Trophoblast cell (in vitro differentiated cells and primary cell): ENCODE measurements at regions not wholly inside any gene's neighbourhood (a gene's known extent, or its start where the extent isn't known, plus 50 kb on each side); places are given as distances from the start of the nearest gene placed in this dataset.

ENCODE experiments used
- DNase-seq, 2 donors: peaks; one replicate each; pipeline ENCODE4 v3.0.0-alpha.2; 2016
- H2AFZ ChIP-seq: 2 replicates; pipeline ENCODE4 v1.6.1; 2013; ENCODE audit warnings: low read length, moderate library complexity, mild to moderate bottlenecking; ENCODE audit not compliant: insufficient read depth, poor library complexity
- H2AK5ac ChIP-seq: 2 replicates; pipeline ENCODE4 v1.6.1; 2013; ENCODE audit warnings: mild to moderate bottlenecking, low read length
- H2BK120ac ChIP-seq: 2 replicates; pipeline ENCODE4 v1.6.1; 2013; ENCODE audit warnings: low read length, mild to moderate bottlenecking, moderate library complexity; ENCODE audit not compliant: insufficient read depth, poor library complexity
- H2BK12ac ChIP-seq: 2 replicates; pipeline ENCODE4 v1.6.1; 2013; ENCODE audit warnings: mild to moderate bottlenecking, low read length, moderate library complexity
- H2BK5ac ChIP-seq: 2 replicates; pipeline ENCODE4 v1.6.1; 2013; ENCODE audit warnings: low read length, low read depth, moderate library complexity, mild to moderate bottlenecking; ENCODE audit not compliant: poor library complexity
- H3K14ac ChIP-seq: 2 replicates; pipeline ENCODE4 v1.6.1; 2013; ENCODE audit warnings: mild to moderate bottlenecking, low read length
- H3K18ac ChIP-seq: 2 replicates; pipeline ENCODE4 v1.6.1; 2013; ENCODE audit warnings: mild to moderate bottlenecking, low read length
- H3K23ac ChIP-seq: 2 replicates; pipeline ENCODE4 v1.6.1; 2013; ENCODE audit warnings: low read length
- H3K27ac ChIP-seq: 2 replicates; pipeline ENCODE4 v1.5.1; 2013; ENCODE audit warnings: low read depth, mild to moderate bottlenecking, inconsistent platforms, low read length, moderate library complexity
- H3K27me3 ChIP-seq: 2 replicates; pipeline ENCODE4 v1.6.1; 2013; ENCODE audit warnings: inconsistent platforms, mild to moderate bottlenecking, low read length, moderate library complexity; ENCODE audit not compliant: insufficient read depth
- H3K36me3 ChIP-seq, 2 experiments: 1 replicate in 1 of 2; 2 replicates in 1 of 2; pipeline ENCODE4 v1.6.1; 2013; ENCODE audit warnings: low read length in 2 of 2, mild to moderate bottlenecking in 2 of 2, moderate library complexity in 1 of 2; ENCODE audit not compliant: insufficient read depth in 2 of 2, control insufficient read depth in 1 of 2
- H3K4ac ChIP-seq: 2 replicates; pipeline ENCODE4 v1.6.1; 2013; ENCODE audit warnings: low read depth, mild to moderate bottlenecking, low read length, moderate library complexity
- H3K4me1 ChIP-seq, 2 experiments: 1 replicate in 1 of 2; 2 replicates in 1 of 2; pipeline ENCODE4 v1.6.1; 2013; ENCODE audit warnings: low read length in 2 of 2, mild to moderate bottlenecking in 2 of 2, moderate library complexity in 1 of 2; ENCODE audit not compliant: insufficient read depth in 2 of 2, control insufficient read depth in 1 of 2
- H3K4me2 ChIP-seq: 2 replicates; pipeline ENCODE4 v1.6.1; 2013; ENCODE audit warnings: inconsistent platforms, mild to moderate bottlenecking, low read length, moderate library complexity
- H3K4me3 ChIP-seq: 2 replicates; pipeline ENCODE4 v1.5.1; 2013; ENCODE audit warnings: mild to moderate bottlenecking, low read depth, low read length, inconsistent platforms
- H3K79me1 ChIP-seq: one replicate; pipeline ENCODE4 v1.6.1; 2013; ENCODE audit warnings: low read length
- H3K79me2 ChIP-seq: 2 replicates; pipeline ENCODE4 v1.6.1; 2013; ENCODE audit warnings: low read length, mild to moderate bottlenecking; ENCODE audit not compliant: control insufficient read depth, insufficient read depth, poor library complexity
- H3K9ac ChIP-seq: 2 replicates; pipeline ENCODE4 v1.6.1; 2013; ENCODE audit warnings: mild to moderate bottlenecking, low read length
- H3K9me3 ChIP-seq: 2 replicates; pipeline ENCODE4 v1.6.1; 2013; ENCODE audit warnings: low read depth, mild to moderate bottlenecking, control low read depth, inconsistent platforms, low read length; ENCODE audit not compliant: insufficient read depth
- H4K12ac ChIP-seq: 2 replicates; pipeline ENCODE4 v1.6.1; 2013; ENCODE audit warnings: low read depth, mild to moderate bottlenecking, low read length, moderate library complexity
- H4K8ac ChIP-seq: 2 replicates; pipeline ENCODE4 v1.6.1; 2013; ENCODE audit warnings: low read depth, mild to moderate bottlenecking, low read length, moderate library complexity
- H4K91ac ChIP-seq: one replicate; pipeline ENCODE4 v1.6.1; 2013; ENCODE audit warnings: low read depth, mild to moderate bottlenecking, low read length, moderate library complexity
- WGBS: extraction: QIAGEN DNeasy Blood & Tissue Kit; methylation state at CpG from one replicate; pipeline ENCODE4 v1.1.7; 2013; ENCODE audit warnings: missing lambda C conversion rate; ENCODE audit not compliant: insufficient read length, insufficient coverage; ENCODE audit errors: extremely low coverage; 5-methylcytosine and 5-hydroxymethylcytosine counted together

DNA sequence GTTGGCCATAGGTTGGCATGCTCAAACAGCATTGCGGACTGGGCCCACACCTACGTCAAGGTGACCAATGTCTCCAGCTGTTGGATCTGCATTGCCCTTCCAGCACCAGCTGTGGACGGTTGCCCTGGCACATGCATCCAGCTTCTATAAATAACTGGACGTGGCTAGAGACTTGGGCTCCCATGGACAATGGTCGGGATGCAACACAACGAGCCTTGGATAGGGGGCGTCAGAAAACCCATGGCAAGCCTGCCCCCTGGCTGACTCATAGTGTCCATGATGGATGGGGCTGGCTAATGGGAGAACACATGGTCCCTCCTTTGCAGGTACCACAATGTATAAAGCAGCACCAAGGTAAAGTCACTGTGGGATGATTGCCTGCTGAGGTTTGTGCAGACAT is 331.6 kb upstream of the FAR2 start:
- H3K36me3 ChIP-seq: no peaks in the 10 kb centered on the region
- no peaks in the 10 kb centered on the region for H3K27me3 ChIP-seq
- no peak overlapping the region for H3K14ac ChIP-seq
- no peak overlapping the region for H2AK5ac ChIP-seq
- H3K9me3 ChIP-seq: peaks cover 4% of the 10 kb centered on the region
- H2BK120ac ChIP-seq: no peak overlapping the region
- DNase-seq: no peak
- H3K9ac ChIP-seq: no peak overlapping the region
- WGBS: no CpG with 5 or more reads among the region's 7 CpGs
- H3K4me3 ChIP-seq: no peak overlapping the region
- no peaks in the 10 kb centered on the region for H3K79me1 ChIP-seq
- no peak overlapping the region for H2AFZ ChIP-seq
- H4K8ac ChIP-seq: no peak overlapping the region
- no peak overlapping the region for H4K12ac ChIP-seq
- no peak overlapping the region for H3K4me2 ChIP-seq
- no peak overlapping the region for H3K18ac ChIP-seq
- no peaks in the 10 kb centered on the region for H3K79me2 ChIP-seq
- H2BK5ac ChIP-seq: no peak overlapping the region
- no peak overlapping the region for H3K27ac ChIP-seq
- H2BK12ac ChIP-seq: no peak overlapping the region
- H4K91ac ChIP-seq: no peak overlapping the region
- H3K4me1 ChIP-seq: no peaks in the 10 kb centered on the region
- no peak overlapping the region for H3K23ac ChIP-seq
- H3K4ac ChIP-seq: no peak overlapping the region

- H3K27me3 ChIP-seq: no peaks in the 10 kb centered on the region
- no peak overlapping the region for H3K18ac ChIP-seq
- WGBS: no CpG with 5 or more reads among the region's 2 CpGs
- H2BK5ac ChIP-seq: no peak overlapping the region
- no peak overlapping the region for H3K9ac ChIP-seq
- H4K8ac ChIP-seq: no peak overlapping the region
- H3K14ac ChIP-seq: no peak overlapping the region
- no peaks in the 10 kb centered on the region for H3K9me3 ChIP-seq
- no peak overlapping the region for H3K4me2 ChIP-seq
- H3K79me2 ChIP-seq: no peaks in the 10 kb centered on the region
- H4K12ac ChIP-seq: no peak overlapping the region
- H3K4me3 ChIP-seq: no peak overlapping the region
- H3K23ac ChIP-seq: no peak overlapping the region
- no peaks in the 10 kb centered on the region for H3K79me1 ChIP-seq
- no peak overlapping the region for H2AK5ac ChIP-seq
- no peak overlapping the region for H2AFZ ChIP-seq
- no peak overlapping the region for H4K91ac ChIP-seq
- no peak for DNase-seq
- no peak overlapping the region for H3K27ac ChIP-seq
- H3K4ac ChIP-seq: no peak overlapping the region
- H2BK12ac ChIP-seq: no peak overlapping the region
- no peaks in the 10 kb centered on the region for H3K4me1 ChIP-seq
- no peaks in the 10 kb centered on the region for H3K36me3 ChIP-seq
- no peak overlapping the region for H2BK120ac ChIP-seq
Measured at GRCh38 chr12:28824193-28824846, 324.8 kb upstream of the FAR2 start.

DNA sequence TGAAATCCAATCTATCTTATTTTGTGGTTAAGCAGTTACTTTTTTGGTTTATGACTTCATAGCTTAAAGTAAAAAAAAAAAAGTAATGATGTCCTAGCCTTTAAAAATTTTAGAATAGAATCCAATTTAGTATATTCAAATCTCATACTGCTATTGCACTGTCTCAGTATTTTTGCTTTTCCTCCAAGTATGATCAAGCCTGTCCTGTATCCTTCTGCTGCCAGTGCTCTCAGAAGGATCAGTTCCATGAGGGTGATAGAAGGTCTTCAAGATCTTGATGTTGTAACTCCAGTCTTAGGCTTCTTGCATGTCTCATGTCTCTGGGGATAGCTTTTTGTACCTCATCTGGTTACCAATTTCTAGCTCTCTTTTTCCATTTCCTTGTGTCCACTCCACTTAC is 324.2 kb upstream of the FAR2 start:
- no peaks in the 10 kb centered on the region for H3K9me3 ChIP-seq
- H3K79me1 ChIP-seq: no peaks in the 10 kb centered on the region
- DNase-seq: no peak
- H4K8ac ChIP-seq: no peak overlapping the region
- H3K4me3 ChIP-seq: no peak overlapping the region
- no peak overlapping the region for H3K4ac ChIP-seq
- no peak overlapping the region for H3K14ac ChIP-seq
- H3K79me2 ChIP-seq: no peaks in the 10 kb centered on the region
- H4K12ac ChIP-seq: no peak overlapping the region
- no peak overlapping the region for H2BK120ac ChIP-seq
- H3K4me2 ChIP-seq: no peak overlapping the region
- no peak overlapping the region for H3K9ac ChIP-seq
- H4K91ac ChIP-seq: no peak overlapping the region
- H3K18ac ChIP-seq: no peak overlapping the region
- no peaks in the 10 kb centered on the region for H3K4me1 ChIP-seq
- no peak overlapping the region for H2AK5ac ChIP-seq
- H2AFZ ChIP-seq: no peak overlapping the region
- no peaks in the 10 kb centered on the region for H3K36me3 ChIP-seq
- no peak overlapping the region for H3K23ac ChIP-seq
- H3K27me3 ChIP-seq: no peaks in the 10 kb centered on the region
- H3K27ac ChIP-seq: no peak overlapping the region
- no peak overlapping the region for H2BK5ac ChIP-seq
- H2BK12ac ChIP-seq: no peak overlapping the region

DNA sequence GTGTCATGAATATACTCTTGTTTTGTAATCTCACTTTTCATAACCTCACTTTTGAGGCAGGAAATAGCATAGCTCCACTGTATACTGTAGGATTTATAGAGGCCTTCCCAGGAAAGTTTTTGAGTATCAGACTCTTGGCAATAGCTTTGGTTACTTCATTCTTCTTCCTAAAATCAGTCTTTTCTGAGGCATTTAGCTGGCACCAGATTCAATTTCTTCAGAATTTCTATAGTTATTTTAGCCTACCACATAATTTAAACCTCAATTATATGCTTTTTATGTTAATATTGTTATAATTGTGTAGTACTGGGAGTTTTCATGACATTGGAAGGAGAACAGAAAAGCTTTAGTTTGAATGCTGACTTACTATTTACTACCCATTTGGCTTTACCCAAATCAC is 322.3 kb upstream of the FAR2 start:
- Histone ChIP-seq H2BK12ac (no peak overlapping the region), H2BK5ac (no peak overlapping the region), H3K18ac (no peak overlapping the region), H3K9me3 (no peaks in the 10 kb centered on the region), H3K4me3 (no peak overlapping the region), H3K27me3 (no peaks in the 10 kb centered on the region), H4K8ac (no peak overlapping the region), H2BK120ac (no peak overlapping the region), H3K9ac (no peak overlapping the region), H3K23ac (no peak overlapping the region), H3K4me2 (no peak overlapping the region), H3K79me1 (no peaks in the 10 kb centered on the region), H3K27ac (no peak overlapping the region), H4K91ac (no peak overlapping the region), H3K79me2 (no peaks in the 10 kb centered on the region), H2AFZ (no peak overlapping the region), H2AK5ac (no peak overlapping the region), H3K4ac (no peak overlapping the region), H4K12ac (no peak overlapping the region), H3K4me1 (no peaks in the 10 kb centered on the region), H3K14ac (no peak overlapping the region), H3K36me3 (no peaks in the 10 kb centered on the region)
- DNase-seq: no peak
